OCI-LY1 (cell line): ENCODE measurements at regions not wholly inside any gene's neighbourhood (a gene's known extent, or its start where the extent isn't known, plus 50 kb on each side); places are given as distances from the start of the nearest gene placed in this dataset.

Experiments used
- CTCF ChIP-seq: fragments of 200-600 bp; sonication (generic), shearing (Covaris generic); IDR thresholded peaks from 2 replicates; pipeline ENCODE4 v1.5.1; 2017; ENCODE audit warnings: mild to moderate bottlenecking, antibody characterized with exemption, low read length, moderate library complexity, mixed read lengths
- EZH2 ChIP-seq: fragments of 200-600 bp; sonication (generic), shearing (Covaris generic); IDR thresholded peaks from 2 replicates; pipeline ENCODE4 v1.8.0; 2017; ENCODE audit warnings: borderline replicate concordance, mixed run types, mild to moderate bottlenecking, antibody characterized with exemption, low read length, moderate library complexity, mixed read lengths

DNA sequence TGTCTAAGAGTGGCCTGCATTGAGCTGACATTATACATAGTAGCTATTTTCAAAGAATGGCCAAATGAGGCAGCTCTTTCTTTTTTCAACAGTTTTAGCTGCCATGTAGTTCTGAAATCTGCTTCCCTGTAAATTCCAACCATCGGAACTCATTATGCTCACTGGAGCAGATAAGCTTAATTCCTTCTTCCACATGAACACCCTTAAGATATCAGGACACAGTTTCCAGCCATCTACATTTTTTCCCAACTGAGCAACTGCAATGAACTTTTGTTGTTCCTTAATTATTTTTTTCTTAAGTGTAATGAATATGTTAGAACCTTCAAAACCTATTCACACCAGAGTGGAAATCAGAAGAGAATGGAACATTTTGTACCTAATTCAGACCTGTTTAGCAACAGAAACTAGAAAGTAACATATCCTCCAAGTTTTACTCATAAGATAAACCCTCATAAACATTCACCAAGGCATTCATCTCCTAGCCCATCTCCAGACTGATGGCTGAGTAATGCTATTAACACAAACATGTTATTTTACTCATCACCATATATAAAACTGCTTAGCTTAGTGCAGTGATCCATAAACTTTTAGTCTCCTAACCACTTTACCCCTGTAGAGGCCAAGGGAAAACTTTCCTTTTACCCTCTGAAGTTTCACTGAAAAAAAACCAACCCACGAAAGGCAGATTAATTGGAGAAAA, 296.1 kb upstream of the SYT1 start:
- TF ChIP-seq CTCF (no peak), EZH2 (no peak)
